CD4-positive, alpha-beta T cell (primary cell): ENCODE measurements at regions not wholly inside any gene's neighbourhood (a gene's known extent, or its start where the extent isn't known, plus 50 kb on each side); places are given as distances from the start of the nearest gene placed in this dataset.

ENCODE experiments used
- ATAC-seq: fragments of 200-7000 bp; cut with Tn5 transposase; one replicate; pipeline ENCODE4 v1.10.0; 2022; ENCODE audit warnings: mild to moderate bottlenecking; ENCODE audit not compliant: poor library complexity
- CTCF ChIA-PET: fragments of 350-600 bp; sonication (Branson Sonifier 250); formaldehyde crosslinking; loops from one replicate; lab custom pipeline; 2021; ENCODE audit warnings: antibody characterized with exemption, inconsistent platforms; lab: Charles Lee
- POLR2A ChIA-PET: fragments of 350-600 bp; sonication (Branson Sonifier 250); formaldehyde crosslinking; loops from one replicate; lab custom pipeline; 2021; ENCODE audit warnings: antibody characterized with exemption, inconsistent platforms; lab: Charles Lee
- DNase-seq, 14 experiments: peaks; one replicate each; pipeline ENCODE4 v3.0.0-alpha.2; 2013 to 2020; ENCODE audit warnings: mixed read lengths in 2 of 14
- H3K27ac ChIP-seq, 2 donors: one replicate each; pipeline versions ENCODE4 v1.5.1 to v1.7.0; 2013; ENCODE audit warnings: low read length in 2 of 2, low read depth in 1 of 2, mild to moderate bottlenecking in 1 of 2
- H3K27me3 ChIP-seq, 2 experiments: 1 replicate in 1 of 2; 2 replicates in 1 of 2; pipeline versions ENCODE4 v1.6.1 to v1.7.0; 2013; ENCODE audit warnings: low read length in 2 of 2, control low read depth in 1 of 2, mild to moderate bottlenecking in 1 of 2, moderate library complexity in 1 of 2; ENCODE audit not compliant: insufficient read depth in 2 of 2, control insufficient read depth in 1 of 2
- H3K36me3 ChIP-seq: one replicate; pipeline ENCODE4 v1.6.1; 2013; ENCODE audit warnings: low read length, control low read depth; ENCODE audit not compliant: insufficient read depth
- H3K4me1 ChIP-seq: one replicate; pipeline ENCODE4 v1.6.1; 2013; ENCODE audit warnings: low read length, control low read depth; ENCODE audit not compliant: insufficient read depth
- H3K4me3 ChIP-seq: one replicate; pipeline ENCODE4 v1.5.1; 2013; ENCODE audit warnings: mild to moderate bottlenecking, low read length, moderate library complexity
- H3K9me3 ChIP-seq, 2 experiments: 1 replicate in 1 of 2; 2 replicates in 1 of 2; pipeline versions ENCODE4 v1.6.1 to v1.7.0; 2013; ENCODE audit warnings: low read length in 2 of 2, mild to moderate bottlenecking in 2 of 2, control low read depth in 1 of 2, moderate library complexity in 1 of 2; ENCODE audit not compliant: control insufficient read depth in 1 of 2, insufficient read depth in 1 of 2
- H3K27ac Mint-ChIP-seq: one replicate; pipeline ENCODE4 v1.8.0; 2020; ENCODE audit warnings: mixed read lengths
- H3K27me3 Mint-ChIP-seq: one replicate; pipeline ENCODE4 v1.8.0; 2021; ENCODE audit warnings: mixed read lengths
- H3K36me3 Mint-ChIP-seq: one replicate; pipeline ENCODE4 v1.8.0; 2021; ENCODE audit warnings: low read depth, mixed read lengths
- H3K4me1 Mint-ChIP-seq: one replicate; pipeline ENCODE4 v1.8.0; 2021; ENCODE audit warnings: low read depth, mixed read lengths
- H3K4me3 Mint-ChIP-seq: one replicate; pipeline ENCODE4 v1.8.0; 2020; ENCODE audit warnings: mild to moderate bottlenecking, mixed read lengths
- H3K9me3 Mint-ChIP-seq: one replicate; pipeline ENCODE4 v1.8.0; 2020; ENCODE audit warnings: mixed read lengths
- intact Hi-C, 2 experiments: fragments of 100-400 bp; cut with DNase I in 1 of 2; cut with micrococcal nuclease in 1 of 2; formaldehyde crosslinking; loops; one replicate each; pipeline versions ENCODE4 v1.15.1 to v1.9.0; 2023 to 2025; cut with DNase I, micrococcal nuclease
- TF ChIP-seq, protein P1 (sequence below): fragments of 200-600 bp; IDR thresholded peaks from one replicate; pipeline ENCODE4 v1.8.0; 2022; ENCODE audit warnings: antibody characterized with exemption, mild to moderate bottlenecking

GRCh38 chr12:107179871-107180270 lies 86.5 kb upstream of the CRY1 start:
- no peak overlapping the region for H3K27ac Mint-ChIP-seq
- intact Hi-C loops, result no loop called here
- H3K27me3 Mint-ChIP-seq, result peaks cover 18% of the 10 kb centered on the region
- H3K9me3 Mint-ChIP-seq, result no peaks in the 10 kb centered on the region
- no peak overlapping the region for H3K4me3 Mint-ChIP-seq
- peaks cover 13% of the 10 kb centered on the region for H3K4me1 Mint-ChIP-seq
- DNase-seq (no peak), ATAC-seq (no peak)
- no peaks in the 10 kb centered on the region for H3K36me3 ChIP-seq
- no peaks in the 10 kb centered on the region for H3K9me3 ChIP-seq
- H3K4me3 ChIP-seq, result no peak overlapping the region
- H3K36me3 Mint-ChIP-seq, result no peaks in the 10 kb centered on the region
- TF ChIP-seq, protein P1, sequence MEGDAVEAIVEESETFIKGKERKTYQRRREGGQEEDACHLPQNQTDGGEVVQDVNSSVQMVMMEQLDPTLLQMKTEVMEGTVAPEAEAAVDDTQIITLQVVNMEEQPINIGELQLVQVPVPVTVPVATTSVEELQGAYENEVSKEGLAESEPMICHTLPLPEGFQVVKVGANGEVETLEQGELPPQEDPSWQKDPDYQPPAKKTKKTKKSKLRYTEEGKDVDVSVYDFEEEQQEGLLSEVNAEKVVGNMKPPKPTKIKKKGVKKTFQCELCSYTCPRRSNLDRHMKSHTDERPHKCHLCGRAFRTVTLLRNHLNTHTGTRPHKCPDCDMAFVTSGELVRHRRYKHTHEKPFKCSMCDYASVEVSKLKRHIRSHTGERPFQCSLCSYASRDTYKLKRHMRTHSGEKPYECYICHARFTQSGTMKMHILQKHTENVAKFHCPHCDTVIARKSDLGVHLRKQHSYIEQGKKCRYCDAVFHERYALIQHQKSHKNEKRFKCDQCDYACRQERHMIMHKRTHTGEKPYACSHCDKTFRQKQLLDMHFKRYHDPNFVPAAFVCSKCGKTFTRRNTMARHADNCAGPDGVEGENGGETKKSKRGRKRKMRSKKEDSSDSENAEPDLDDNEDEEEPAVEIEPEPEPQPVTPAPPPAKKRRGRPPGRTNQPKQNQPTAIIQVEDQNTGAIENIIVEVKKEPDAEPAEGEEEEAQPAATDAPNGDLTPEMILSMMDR, result no peak
- H3K27ac ChIP-seq, result no peak overlapping the region
- POLR2A ChIA-PET, result no interaction called here
- H3K4me1 ChIP-seq, result peaks cover 2% of the 10 kb centered on the region
- peaks cover 0 to 4% of the 10 kb centered on the region in 2 experiments for H3K27me3 ChIP-seq
- CTCF ChIA-PET, result no interaction called here

GRCh38 chr12:107180272-107180671 lies 86.9 kb upstream of the CRY1 start:
- Mint-ChIP-seq H3K4me3 (no peak overlapping the region), H3K4me1 (peaks cover 13% of the 10 kb centered on the region), H3K36me3 (no peaks in the 10 kb centered on the region), H3K27ac (no peak overlapping the region), H3K27me3 (peaks cover 21% of the 10 kb centered on the region), H3K9me3 (no peaks in the 10 kb centered on the region)
- H3K9me3 ChIP-seq, result no peaks in the 10 kb centered on the region
- ChIA-PET POLR2A (no interaction called here), CTCF (no interaction called here)
- H3K27ac ChIP-seq, result no peak overlapping the region
- H3K4me1 ChIP-seq, result peaks cover 2% of the 10 kb centered on the region
- peaks cover 0 to 4% of the 10 kb centered on the region in 2 experiments for H3K27me3 ChIP-seq
- H3K4me3 ChIP-seq, result no peak overlapping the region
- no peak for ATAC-seq
- no peaks in the 10 kb centered on the region for H3K36me3 ChIP-seq
- TF ChIP-seq, protein P1, result no peak
- intact Hi-C loops, result no loop called here
- DNase-seq, result no peak

- peaks cover 0 to 10% of the 10 kb centered on the region in 2 experiments for H3K27me3 ChIP-seq
- H3K27ac ChIP-seq, result no peak overlapping the region
- H3K9me3 ChIP-seq, result no peaks in the 10 kb centered on the region
- ChIA-PET POLR2A (no interaction called here), CTCF (no interaction called here)
- ATAC-seq (no peak), DNase-seq (no peak)
- H3K4me3 Mint-ChIP-seq, result no peak overlapping the region
- H3K4me3 ChIP-seq, result no peak overlapping the region
- no peaks in the 10 kb centered on the region for H3K36me3 Mint-ChIP-seq
- H3K4me1 ChIP-seq, result peaks cover under 1% of the 10 kb centered on the region
- H3K9me3 Mint-ChIP-seq, result peaks cover 8% of the 10 kb centered on the region
- H3K27ac Mint-ChIP-seq, result no peak overlapping the region
- TF ChIP-seq, protein P1, result no peak
- intact Hi-C loops, result no loop called here
- H3K36me3 ChIP-seq, result no peaks in the 10 kb centered on the region
- H3K4me1 Mint-ChIP-seq, result peaks cover 5% of the 10 kb centered on the region
- peaks cover 21% of the 10 kb centered on the region for H3K27me3 Mint-ChIP-seq
Observed at GRCh38 chr12:107184359-107184930, 91.1 kb upstream of the CRY1 start.
